ENCODE measurements at regions not wholly inside any gene's neighbourhood (a gene's known extent, or its start where the extent isn't known, plus 50 kb on each side); places are given as distances from the start of the nearest gene placed in this dataset.

DNA sequence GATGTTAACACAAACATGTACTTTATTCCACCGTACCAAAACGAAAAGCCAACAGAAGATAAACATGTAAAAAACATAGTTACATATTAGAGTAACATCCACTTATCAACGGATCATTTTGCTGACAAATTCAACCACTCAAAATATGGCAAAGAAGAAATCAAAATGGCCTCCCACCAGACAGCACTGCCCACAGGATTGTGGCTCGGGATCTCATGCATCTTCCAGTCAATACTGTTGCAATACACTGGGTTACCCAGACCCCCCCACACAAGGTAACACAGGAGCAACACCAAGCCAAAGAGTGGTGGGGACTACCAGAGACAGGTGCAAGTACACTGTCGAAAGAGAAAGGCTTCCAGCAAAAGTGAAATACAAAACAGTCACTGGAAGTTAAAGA is 57.9 kb upstream of the NHSL1 start:
- H4K20me1 ChIP-seq (replicated peaks; ENCODE audit: control insufficient read depth, extremely low read depth, insufficient read depth, low read length): no peaks in the 10 kb centered on the region
- DNase-seq (ENCODE audit: low read depth, low spot score): no peak
- FAIRE-seq: no peak
- H3K27me3 ChIP-seq (ENCODE audit: control insufficient read depth in 2 of 2, insufficient read depth in 2 of 2, low read length in 2 of 2): no peaks in the 10 kb centered on the region
- no TSS peak for BruUV-seq (replicated peaks)
- no peak overlapping the region for H2AFZ ChIP-seq (ENCODE audit: low read depth, low read length)
- no peak overlapping the region for H3K4me2 ChIP-seq (ENCODE audit: insufficient read depth, low read length)
- no peak overlapping the region for H3K9ac ChIP-seq (replicated peaks; ENCODE audit: extremely low read depth, insufficient read depth, low read length)
- ChIA-PET CTCF (interaction anchor here (1.0 to 1.4 kb wide), 2 partner anchors 10 to 15 kb away, joined by 3 to 4 read pairs; no protein-coding TSS in a partner anchor), POLR2A (no interaction called here)
- peaks cover 28% of the 10 kb centered on the region for H3K4me1 ChIP-seq (ENCODE audit: control insufficient read depth, extremely low read depth, insufficient read depth, low read length)
- H3K79me2 ChIP-seq (ENCODE audit: control insufficient read depth, insufficient read depth, low read length): peaks cover 65% of the 10 kb centered on the region
- H3K36me3 ChIP-seq (ENCODE audit: control insufficient read depth in 2 of 2, extremely low read depth in 1 of 2, insufficient read depth in 2 of 2, low read length in 2 of 2): no peaks in the 10 kb centered on the region
- no peaks in the 10 kb centered on the region for H3K9me3 ChIP-seq (replicated peaks; ENCODE audit: control insufficient read depth, insufficient read depth, low read length)
- dilution Hi-C loops (cut with MboI; ENCODE audit: extremely low pct_ligation_motif_present, low sequenced_read_pairs): no loop called here
- no peak for TF ChIP-seq FOS (IDR thresholded peaks at IDR 0.05; ENCODE audit: borderline replicate concordance, insufficient read depth, low read length)
- no peak for TF ChIP-seq POLR2A (IDR thresholded peaks at IDR 0.05; ENCODE audit: low read depth, low read length)
- TF ChIP-seq EZH2 (IDR thresholded peaks at IDR 0.05; ENCODE audit: borderline replicate concordance, low read depth, low read length, severe bottlenecking): no peak
- TF ChIP-seq GATA2 (IDR thresholded peaks at IDR 0.05; ENCODE audit: insufficient read depth, insufficient read length, low read depth, low read length): no peak
- TF ChIP-seq, protein P1, sequence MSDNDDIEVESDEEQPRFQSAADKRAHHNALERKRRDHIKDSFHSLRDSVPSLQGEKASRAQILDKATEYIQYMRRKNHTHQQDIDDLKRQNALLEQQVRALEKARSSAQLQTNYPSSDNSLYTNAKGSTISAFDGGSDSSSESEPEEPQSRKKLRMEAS (IDR thresholded peaks at IDR 0.05; ENCODE audit: insufficient read depth, insufficient read length): no peak
- TF ChIP-seq POLR2AphosphoS5 (IDR thresholded peaks at IDR 0.05; ENCODE audit: insufficient read depth, low read depth, low read length): no peak
- no peak for TF ChIP-seq MYC (IDR thresholded peaks at IDR 0.05; ENCODE audit: low read depth, low read length)
- no peak for TF ChIP-seq JUN (IDR thresholded peaks at IDR 0.05; ENCODE audit: borderline replicate concordance, insufficient read depth, insufficient read length, low read depth)
- no peak for TF ChIP-seq CTCF (IDR thresholded peaks at IDR 0.05; ENCODE audit: extremely low read depth in 1 of 2, insufficient read depth in 1 of 2, low read depth in 1 of 2, low read length in 2 of 2)
- H3K4me3 ChIP-seq (replicated peaks in 1 of 3; ENCODE audit: insufficient read depth in 1 of 3, low read depth in 1 of 3, low read length in 3 of 3): no peak overlapping the region
- H3K27ac ChIP-seq (ENCODE audit: insufficient read depth, low read depth, low read length): no peak overlapping the region
- no peaks in the 10 kb centered on the region for H3K9me1 ChIP-seq (replicated peaks; ENCODE audit: control insufficient read depth, extremely low read depth, insufficient read depth, low read length)
- intact Hi-C loops (cut with micrococcal nuclease): no loop called here

All from endothelial cell of umbilical vein (primary cell).